ENCODE measurements at regions not wholly inside any gene's neighbourhood (a gene's known extent, or its start where the extent isn't known, plus 50 kb on each side); places are given as distances from the start of the nearest gene placed in this dataset.

- TF ChIP-seq TAF1 (IDR thresholded peaks at IDR 0.05; ENCODE audit: borderline replicate concordance, low read depth, low read length) (no peak), ASH2L (IDR thresholded peaks at IDR 0.05; ENCODE audit: borderline replicate concordance, low read depth) (no peak), CTCF (IDR thresholded peaks at IDR 0.05 in 2 of 3, conservative IDR thresholded peaks at IDR 0.05 in 1 of 3; ENCODE audit: control insufficient read depth in 2 of 3, extremely low read depth in 1 of 3, insufficient read depth in 1 of 3, low read depth in 3 of 3, low read length in 3 of 3) (no peak)
These were observed 238.4 kb downstream of the IRS2 start for GRCh38 chr13:109547942-109548341.

All from GM12878 (cell line).